Stimulated activated effector memory CD8-positive, alpha-beta T cell treated with anti-CD3 and anti-CD28 coated beads, Interleukin-12 subunit alpha, Interleukin-12 subunit beta, amount 100 ng/mL, for 72 hours (primary cell): ENCODE measurements at regions not wholly inside any gene's neighbourhood (a gene's known extent, or its start where the extent isn't known, plus 50 kb on each side); places are given as distances from the start of the nearest gene placed in this dataset.

ENCODE experiments used
- ATAC-seq: fragments of 150-1000 bp; cut with Tn5 transposase; 2 replicates; pipeline ENCODE4 v1.10.0; 2021
- DNase-seq, 2 donors: peaks; one replicate each; pipeline ENCODE4 v3.0.0; 2021 to 2022; ENCODE audit warnings: low spot score in 2 of 2
- H3K27ac Mint-ChIP-seq: one replicate; pipeline ENCODE4 v1.8.0; 2022; ENCODE audit warnings: mild to moderate bottlenecking, mixed read lengths
- H3K36me3 Mint-ChIP-seq: one replicate; pipeline ENCODE4 v1.8.0; 2022; ENCODE audit warnings: mild to moderate bottlenecking, mixed read lengths
- H3K4me1 Mint-ChIP-seq: one replicate; pipeline ENCODE4 v1.8.0; 2022; ENCODE audit warnings: mixed read lengths
- H3K4me3 Mint-ChIP-seq: one replicate; pipeline ENCODE4 v1.8.0; 2022; ENCODE audit warnings: mild to moderate bottlenecking, mixed read lengths
- H3K9me3 Mint-ChIP-seq: one replicate; pipeline ENCODE4 v1.8.0; 2022; ENCODE audit warnings: mixed read lengths

DNA sequence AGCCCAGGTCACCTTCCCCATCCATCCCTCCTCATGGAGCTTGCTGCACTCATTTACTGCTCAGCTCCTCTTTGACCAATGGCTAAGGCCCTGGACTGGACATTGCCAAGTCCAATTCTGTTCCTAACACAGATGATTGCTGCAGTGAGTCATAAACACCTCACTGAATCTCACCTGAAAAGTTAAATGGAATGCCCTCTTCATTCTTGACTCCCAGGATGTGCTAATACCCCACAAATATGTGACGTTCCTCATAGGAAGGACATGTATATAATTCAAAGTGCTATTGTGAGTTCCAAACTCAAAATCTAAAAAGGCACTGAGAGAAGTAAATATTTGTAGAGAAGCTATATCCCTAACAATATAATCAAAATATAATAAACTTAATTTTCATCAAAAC lies 73.5 kb upstream of the DLX6 start:
- H3K9me3 Mint-ChIP-seq = no peaks in the 10 kb centered on the region
- DNase-seq = no peak
- H3K4me3 Mint-ChIP-seq = no peak overlapping the region
- no peak overlapping the region for H3K27ac Mint-ChIP-seq
- H3K4me1 Mint-ChIP-seq = no peaks in the 10 kb centered on the region
- H3K36me3 Mint-ChIP-seq = no peaks in the 10 kb centered on the region
- no peak for ATAC-seq

DNA sequence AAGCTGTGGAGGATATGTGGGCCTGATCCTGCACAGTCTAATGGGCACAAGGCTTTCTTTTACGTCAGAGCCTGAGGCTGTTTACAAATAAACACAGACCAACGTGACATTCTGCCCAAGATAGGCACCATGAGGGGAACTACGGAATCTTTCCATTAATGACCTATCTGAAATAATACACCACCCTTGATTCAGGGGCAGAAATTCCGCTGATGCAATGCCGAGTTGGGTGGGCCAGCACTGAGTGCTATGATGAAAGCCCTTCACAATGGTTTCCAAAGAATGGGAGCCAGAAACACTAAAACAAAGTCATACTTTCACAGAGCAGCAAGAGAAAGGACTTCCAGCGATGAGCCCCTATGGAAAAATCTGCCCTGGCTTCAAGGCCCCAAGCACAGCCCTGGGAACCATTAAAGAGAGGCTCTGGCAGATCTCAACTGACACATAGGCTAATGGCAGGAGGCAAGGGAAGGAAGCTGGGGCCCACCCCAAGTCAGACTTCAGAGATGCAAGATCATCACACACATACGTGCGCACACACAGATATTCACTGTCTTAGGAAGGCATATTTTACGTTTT lies 72.2 kb upstream of the DLX6 start:
- Mint-ChIP-seq H3K4me3 (no peak overlapping the region), H3K4me1 (no peaks in the 10 kb centered on the region), H3K27ac (no peak overlapping the region), H3K9me3 (no peaks in the 10 kb centered on the region), H3K36me3 (no peaks in the 10 kb centered on the region)
- ATAC-seq (no peak), DNase-seq (no peak)

DNA sequence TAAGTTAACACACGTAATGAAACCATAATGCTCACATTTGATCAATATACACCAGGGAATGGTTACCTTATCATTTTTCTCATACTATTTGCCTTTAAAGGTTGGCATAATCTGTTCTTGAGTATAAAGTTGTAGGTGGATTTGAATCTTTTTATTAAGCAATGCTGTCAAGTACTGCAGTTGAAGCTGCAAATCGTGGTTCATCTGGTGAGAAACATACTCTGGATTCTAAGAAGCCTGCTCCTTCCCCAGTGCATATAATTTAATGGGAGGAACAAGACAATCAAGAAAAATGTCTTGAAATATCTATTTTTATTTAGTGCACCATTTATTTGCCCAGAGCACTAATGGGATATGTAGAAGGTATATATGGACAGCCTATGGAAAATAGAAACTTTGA lies 68.7 kb upstream of the DLX6 start:
- ATAC-seq (no peak), DNase-seq (no peak)
- H3K9me3 Mint-ChIP-seq = no peaks in the 10 kb centered on the region
- H3K27ac Mint-ChIP-seq = no peak overlapping the region
- no peak overlapping the region for H3K4me3 Mint-ChIP-seq
- H3K4me1 Mint-ChIP-seq = no peaks in the 10 kb centered on the region
- no peaks in the 10 kb centered on the region for H3K36me3 Mint-ChIP-seq

GRCh38 chr7:96942112-96942511 lies 63.2 kb upstream of the DLX6 start:
- ATAC-seq (no peak), DNase-seq (no peak)
- Mint-ChIP-seq H3K27ac (no peak overlapping the region), H3K9me3 (no peaks in the 10 kb centered on the region), H3K4me1 (no peaks in the 10 kb centered on the region), H3K4me3 (no peak overlapping the region), H3K36me3 (no peaks in the 10 kb centered on the region)

- Mint-ChIP-seq H3K4me1 (no peaks in the 10 kb centered on the region), H3K27ac (no peak overlapping the region), H3K4me3 (no peak overlapping the region), H3K9me3 (no peaks in the 10 kb centered on the region), H3K36me3 (no peaks in the 10 kb centered on the region)
- DNase-seq (no peak), ATAC-seq (no peak)
Measured at GRCh38 chr7:96949766-96950165, 55.6 kb upstream of the DLX6 start.

DNA sequence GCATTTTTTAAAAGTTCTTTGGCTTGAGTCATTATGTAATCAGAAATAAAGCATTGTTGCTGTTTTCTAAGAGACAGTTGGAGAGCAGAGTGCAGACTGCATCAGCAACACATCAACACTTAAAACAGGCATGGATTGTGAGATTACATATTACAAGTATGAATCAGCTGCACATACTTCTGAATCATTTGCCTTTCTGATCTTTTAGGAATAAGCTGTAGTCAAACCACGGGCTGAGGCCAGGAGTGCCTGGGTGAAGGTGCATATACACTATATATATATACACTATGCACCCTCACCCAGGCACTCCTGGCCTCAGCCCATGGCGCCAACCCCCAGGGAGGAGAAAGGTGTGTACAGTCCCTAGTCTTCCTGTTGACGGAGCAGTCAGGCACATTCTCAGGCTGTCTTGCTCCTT lies 52.4 kb upstream of the DLX6 start:
- DNase-seq (no peak), ATAC-seq (peak; percentile 28)
- Mint-ChIP-seq H3K36me3 (no peaks in the 10 kb centered on the region), H3K4me1 (no peaks in the 10 kb centered on the region), H3K9me3 (no peaks in the 10 kb centered on the region), H3K27ac (no peak overlapping the region), H3K4me3 (no peak overlapping the region)

- Mint-ChIP-seq H3K4me1 (no peaks in the 10 kb centered on the region), H3K9me3 (peaks cover 2% of the 10 kb centered on the region), H3K4me3 (no peak overlapping the region), H3K27ac (no peak overlapping the region), H3K36me3 (no peaks in the 10 kb centered on the region)
- DNase-seq = no peak
- no peak for ATAC-seq
Measured at GRCh38 chr7:96953676-96954513, 51.5 kb upstream of the DLX6 start.
